GM19328 (cell line): ENCODE measurements at regions not wholly inside any gene's neighbourhood (a gene's known extent, or its start where the extent isn't known, plus 50 kb on each side); places are given as distances from the start of the nearest gene placed in this dataset.

Experiments
- ATAC-seq: cut with Tn5 transposase; IDR thresholded peaks from one replicate; pipeline ENCODE4 v1.9.1; 2021; ENCODE audit warnings: mild to moderate bottlenecking, moderate library complexity; ENCODE audit not compliant: unreplicated experiment

DNA sequence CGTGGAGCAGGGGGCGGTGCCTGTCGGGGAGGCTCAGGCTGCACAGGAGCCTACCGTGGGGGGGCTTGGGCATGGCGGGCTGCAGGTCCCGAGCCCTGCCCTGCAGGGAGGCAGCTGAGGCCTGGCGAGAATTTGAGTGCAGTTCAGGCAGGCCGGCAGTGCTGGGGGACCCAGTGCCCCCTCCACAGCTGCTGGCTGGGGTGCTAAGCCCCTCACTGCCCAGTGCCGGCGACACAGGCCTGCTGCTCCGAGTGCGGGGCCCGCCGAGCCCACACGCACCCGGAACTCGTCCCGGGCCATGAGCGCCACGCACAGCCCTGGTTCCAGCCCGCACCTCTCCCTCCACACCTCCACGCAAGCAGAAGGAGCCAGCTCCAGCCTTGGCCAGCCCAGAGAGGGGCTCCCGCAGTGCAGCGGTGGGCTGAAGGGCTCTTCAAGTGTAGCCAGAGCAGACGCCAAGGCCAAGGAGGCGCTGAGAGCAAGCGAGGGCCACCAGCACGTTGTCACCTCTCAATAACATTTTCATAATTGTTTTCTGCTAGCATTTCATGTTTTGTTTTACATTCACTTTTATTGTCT lies 1378.9 kb upstream of the CELF4 start:
- no peak for ATAC-seq

DNA sequence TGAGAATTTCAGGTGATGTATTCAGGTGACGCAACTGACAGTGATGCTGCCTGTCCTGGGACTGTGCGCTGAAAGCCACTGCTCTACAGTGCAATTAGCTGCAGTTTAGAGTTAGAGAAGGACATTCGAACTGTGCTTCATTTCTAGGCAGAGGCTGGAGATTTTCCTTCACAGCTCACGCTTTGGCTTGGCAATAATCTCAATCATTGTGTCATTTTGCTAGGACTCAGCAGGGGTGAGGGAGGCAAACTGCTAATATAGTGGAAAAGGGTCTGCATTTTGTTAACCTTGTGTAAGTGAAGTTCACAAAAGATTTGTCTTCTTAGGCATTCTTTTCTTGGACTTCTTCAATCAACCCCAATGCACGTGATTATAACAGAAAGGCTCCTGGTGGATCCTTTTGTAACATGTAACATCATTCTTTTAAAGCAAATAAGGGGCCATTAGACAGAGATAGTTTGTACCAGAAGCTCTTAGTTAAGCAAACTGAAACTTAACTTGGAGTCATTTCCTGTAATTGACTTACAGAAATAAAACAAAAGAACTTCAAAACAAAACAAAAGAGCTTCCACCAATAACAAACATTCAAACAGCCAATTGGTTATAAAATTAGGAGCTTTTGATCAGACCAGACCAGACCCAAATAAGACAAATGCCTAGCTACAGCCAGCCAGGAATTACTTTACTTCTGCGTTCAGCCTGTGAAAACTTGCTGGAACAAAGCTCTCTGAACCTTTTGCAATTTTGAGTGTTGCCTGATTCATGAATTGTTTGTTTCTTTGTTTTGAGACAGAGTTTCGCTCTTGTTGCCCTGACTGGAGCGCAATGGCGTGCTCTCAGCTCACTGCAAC lies 1376.3 kb upstream of the CELF4 start:
- ATAC-seq = peak; percentile 5

DNA sequence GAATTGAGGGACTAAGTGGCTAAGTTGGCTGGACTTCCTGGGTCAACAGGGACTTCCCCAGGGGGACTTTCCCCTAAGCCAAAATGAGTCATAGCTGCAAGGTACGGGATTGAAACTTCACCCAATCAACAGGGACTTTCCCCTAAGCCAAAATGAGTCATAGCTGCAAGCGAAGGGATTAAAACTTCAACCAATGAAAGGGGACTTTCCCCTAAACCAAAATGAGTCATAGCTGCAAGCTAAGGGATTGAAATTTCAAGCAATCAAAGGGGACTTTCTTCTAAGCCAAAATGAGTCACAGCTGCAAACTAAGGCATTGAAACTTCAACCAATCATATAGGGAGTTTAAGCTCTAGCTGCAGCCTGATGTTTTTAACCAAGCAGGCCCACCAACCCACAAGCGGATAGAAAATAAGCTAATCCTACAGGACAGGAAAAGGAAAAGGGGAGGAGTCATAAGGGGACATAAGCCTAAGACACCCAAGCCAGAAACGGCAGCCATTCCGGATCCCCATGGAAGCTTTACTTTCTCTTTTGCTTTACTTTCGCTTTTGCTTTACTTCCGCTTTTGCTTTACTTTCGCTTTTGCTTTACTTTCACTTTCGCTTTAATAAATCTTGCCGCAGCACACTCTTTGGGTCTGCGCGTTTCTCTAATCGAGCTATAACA lies 1375.4 kb upstream of the CELF4 start:
- ATAC-seq = peak; percentile 69

DNA sequence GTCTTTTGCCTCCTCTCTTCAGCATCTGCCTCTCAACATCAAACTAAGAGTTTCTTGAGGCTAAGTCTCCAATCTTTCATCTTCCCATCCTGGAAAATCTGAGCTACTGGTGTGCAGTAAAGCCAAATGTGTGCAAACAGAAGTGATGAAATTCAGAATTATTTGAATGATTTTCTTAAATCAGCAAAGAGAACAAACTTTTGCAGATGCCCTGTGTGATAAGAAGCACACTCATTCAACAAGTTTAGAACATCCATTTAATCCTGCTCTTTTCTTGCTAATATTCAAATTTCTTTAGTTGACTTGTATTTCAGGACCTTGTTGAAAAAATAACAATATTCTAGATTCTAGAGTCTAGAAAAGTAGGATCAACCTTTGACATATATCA lies 1374.9 kb upstream of the CELF4 start:
- ATAC-seq = peak; percentile 24

DNA sequence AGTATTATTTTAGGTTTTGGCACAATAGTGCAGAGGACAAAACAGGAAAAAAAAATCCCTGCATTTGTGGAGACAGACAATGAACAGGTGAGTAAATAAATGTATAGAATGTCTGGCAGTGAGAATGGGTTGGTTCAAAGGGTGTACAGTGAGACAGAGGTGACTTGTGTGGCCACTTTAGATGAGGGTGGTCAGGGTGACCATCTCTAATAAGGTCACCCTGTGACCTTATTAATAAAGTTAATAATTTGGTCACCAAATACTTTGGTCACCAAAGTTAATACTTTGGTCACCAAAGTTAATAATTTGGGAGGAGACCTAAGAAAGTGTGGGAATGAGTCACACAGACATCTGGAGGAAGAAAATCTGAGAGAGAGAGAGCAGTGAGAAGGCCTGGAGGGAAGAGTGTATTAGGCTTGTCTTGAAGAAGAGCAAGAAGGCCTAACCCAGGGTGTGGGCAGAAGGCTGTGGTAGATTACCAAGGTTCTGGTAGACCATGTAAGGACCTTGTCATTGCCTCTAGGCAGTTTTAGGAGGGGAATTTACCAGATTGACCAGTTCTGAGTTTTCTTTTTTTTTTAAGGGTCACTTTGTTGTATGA lies 1368.4 kb upstream of the CELF4 start:
- peak; percentile 50 for ATAC-seq

DNA sequence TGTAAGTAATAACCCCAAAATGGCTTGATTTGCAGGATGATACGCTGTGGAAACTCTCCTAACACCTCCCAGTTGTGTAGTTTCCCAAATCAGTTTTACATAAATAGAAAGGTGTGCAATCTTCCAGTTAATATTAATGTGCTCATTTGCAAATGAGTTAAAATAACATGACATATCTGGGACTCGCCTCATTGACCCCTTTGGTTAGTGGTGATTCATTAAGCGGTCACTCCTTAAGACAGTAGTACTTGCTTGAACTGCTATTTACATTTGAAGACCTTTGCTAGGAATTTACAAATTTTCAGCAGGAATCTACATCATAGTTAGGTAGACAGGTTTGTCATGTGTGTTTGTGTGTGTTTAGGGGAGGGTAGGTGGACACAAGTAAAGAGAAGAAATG lies 1367.7 kb upstream of the CELF4 start:
- no peak for ATAC-seq

DNA sequence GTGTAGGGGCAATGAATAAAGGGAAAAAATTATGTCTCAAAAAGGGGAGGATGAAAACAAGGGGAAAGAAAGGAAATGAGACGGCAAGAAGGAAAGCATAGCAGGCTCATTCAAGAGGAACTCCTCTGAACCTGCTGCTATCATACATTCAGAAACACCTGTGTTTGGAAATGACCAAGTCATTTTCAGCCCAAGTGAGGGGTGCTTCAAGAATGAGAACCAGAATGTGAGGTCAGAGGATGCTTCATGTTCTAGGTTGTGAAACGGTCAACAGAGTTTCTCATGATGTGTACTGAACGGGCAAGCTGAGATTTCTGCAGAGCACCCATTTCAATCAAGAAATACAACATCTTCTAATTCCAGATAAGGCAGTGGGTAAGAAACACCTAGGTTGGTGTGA lies 1367.2 kb upstream of the CELF4 start:
- no peak for ATAC-seq

DNA sequence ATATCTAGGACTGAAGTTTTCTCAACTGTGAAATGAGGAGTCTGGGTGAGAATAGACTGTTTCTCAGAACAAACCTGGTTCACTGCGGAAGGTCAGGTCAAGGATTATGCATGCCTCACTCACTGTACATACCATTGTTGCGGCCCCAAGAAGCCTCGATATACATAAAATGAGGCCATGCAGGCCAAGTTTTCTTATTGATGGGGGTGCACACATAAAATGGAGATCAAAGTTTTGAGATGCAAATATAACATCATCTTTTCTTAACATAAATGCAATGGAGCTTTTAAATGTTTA lies 1366.1 kb upstream of the CELF4 start:
- ATAC-seq = no peak

DNA sequence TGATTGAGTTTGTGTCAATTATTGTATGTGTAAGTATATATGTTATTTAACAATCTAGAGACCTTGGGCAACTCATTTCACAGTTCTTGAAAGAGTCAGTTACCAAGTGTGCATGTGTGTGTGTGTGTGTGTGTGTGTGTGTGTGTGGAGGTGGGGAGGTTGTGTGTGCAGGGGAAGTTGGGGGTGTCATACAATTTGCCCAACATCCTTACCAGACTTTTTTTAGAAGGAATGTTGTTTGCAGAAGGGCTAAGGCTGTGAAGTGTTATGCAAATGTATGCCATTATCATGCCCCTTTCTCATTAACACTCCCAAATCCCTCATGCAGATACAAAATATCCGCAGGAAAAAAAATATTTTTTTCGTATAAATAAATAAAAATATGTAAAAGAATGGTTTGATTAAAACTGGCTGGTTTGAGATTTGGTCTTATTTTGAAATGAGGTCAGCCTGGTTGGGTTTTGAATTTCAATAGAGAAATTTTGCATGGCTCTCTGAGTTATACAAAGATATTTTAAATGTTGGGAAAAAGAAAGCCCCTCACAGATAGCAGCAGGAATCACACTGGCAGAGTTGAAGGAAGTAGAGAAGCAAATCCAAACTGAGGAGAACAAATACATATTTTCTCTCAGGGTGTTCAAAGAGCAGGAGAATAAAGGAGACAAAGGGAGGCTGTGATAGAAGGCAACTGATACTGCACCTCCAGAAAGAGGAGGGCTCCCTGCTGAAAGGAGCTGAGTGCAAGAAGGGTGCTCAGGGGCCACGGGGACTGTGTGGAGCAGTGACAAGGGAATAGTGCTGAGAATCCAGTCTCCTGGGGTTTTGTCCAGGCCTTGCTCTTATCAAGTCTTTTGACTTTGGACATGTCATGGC lies 1365.5 kb upstream of the CELF4 start:
- ATAC-seq = no peak

DNA sequence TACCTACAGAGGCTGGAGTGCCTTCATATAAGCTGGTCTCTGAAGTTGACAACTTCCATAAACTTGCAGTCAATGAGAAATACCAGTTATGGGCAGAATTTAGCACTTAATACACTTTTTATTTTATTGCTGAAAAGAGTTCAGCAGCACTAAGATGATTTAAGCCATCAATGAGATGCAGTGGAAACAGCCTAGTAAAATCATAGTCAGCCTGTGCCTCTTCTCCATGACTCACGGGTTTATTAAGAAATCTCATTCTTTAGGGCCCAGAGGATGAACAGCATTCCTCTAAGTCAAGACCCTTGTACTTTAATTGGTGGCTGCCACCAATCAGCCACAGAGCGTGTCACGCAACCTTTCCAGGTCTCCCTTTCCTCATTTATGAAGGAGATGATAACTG lies 1357.9 kb upstream of the CELF4 start:
- ATAC-seq = no peak

DNA sequence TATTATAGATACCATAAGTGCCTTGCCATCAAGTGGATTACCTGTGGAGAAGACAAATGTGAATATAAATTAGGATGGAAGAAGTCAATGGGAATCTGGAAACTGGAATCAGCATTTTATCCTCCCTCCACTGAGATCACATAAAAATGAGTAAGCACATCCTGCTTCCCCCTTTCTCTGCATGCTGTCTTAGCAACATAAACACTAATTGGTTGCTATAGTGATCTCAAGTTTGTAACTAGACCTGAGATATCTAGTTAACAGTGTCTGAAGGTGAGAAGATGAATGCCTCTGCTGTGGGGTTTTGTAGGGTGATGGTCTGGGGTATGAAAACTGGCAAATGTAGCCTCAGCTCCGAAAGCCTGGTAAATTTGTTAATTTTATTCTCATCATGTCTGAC lies 1357.5 kb upstream of the CELF4 start:
- ATAC-seq = no peak

DNA sequence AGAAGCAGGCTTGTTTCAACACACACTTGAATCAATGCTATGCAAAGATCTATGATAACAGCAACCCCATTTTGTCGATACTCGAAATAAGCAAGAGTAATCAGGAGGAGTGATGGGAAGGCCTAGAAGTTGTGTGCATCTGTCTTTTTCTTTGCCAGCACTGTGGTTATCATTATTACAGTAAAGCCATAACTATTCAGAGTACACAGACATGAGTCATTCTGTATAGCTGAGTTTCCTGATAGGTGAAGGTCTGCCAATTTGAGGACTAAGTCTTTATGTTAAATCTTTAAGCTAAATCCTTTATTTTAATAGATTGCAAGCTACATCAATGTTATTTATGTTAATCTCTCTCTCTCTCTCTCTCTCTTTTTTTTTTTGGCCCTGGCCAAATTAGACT lies 1344.4 kb upstream of the CELF4 start:
- ATAC-seq = no peak

DNA sequence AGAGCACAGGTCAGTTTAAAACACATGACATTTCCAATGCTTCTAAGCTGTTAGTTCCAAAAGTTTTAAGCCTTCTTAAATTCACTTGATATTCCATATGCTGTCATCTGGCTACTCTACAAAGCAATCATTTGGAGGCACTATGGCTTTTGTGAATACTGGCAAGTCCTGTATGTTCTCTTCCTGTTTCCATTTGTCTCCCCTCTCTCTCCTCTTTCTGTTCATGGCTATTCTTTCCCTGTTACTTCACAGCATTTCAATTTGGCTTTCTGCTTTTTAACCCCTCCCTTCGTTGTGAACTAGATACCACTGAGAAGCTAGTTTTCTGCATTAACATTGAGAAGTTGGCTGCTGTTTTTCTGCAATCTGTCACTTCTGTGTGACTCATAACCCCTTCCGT lies 1337.2 kb upstream of the CELF4 start:
- ATAC-seq = no peak

DNA sequence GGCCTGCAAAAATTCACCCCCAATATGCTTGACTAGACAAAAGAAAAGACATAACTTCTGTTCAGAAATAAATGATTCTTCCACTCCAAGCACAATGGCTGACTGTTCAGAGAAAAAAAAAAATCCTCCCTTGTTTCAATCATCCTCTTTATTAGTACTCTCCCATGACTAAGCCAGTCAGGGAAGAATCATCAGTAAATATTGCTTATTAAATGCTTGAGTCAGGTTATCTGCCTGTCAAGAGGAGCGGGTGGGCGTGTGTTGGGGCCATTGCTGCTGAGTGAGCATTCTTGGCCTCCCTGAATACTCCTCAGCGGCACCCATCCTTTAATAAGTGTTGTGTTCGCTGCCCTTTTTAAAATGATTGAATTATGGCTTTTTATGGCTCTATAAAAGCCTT lies 1334.8 kb upstream of the CELF4 start:
- no peak for ATAC-seq

DNA sequence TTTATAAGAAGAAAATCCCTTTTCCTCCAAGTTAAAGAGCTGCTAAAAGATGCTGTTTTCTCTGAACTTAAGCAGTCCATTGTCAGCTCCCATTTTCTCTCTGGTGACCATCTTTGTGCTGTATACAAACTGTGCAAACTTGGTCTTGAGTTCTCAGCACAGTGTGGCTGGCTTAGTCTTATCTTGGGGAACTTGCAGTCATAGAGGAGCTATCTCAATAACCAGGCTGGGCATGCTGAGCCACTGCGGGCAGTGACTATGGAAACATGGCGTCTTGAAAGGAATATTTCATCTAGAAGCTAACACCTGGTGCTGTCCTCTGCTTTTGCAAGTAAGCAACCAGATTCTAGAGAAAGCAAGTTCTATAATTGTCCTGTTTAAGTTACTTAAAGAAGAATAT lies 1334.4 kb upstream of the CELF4 start:
- ATAC-seq = no peak

DNA sequence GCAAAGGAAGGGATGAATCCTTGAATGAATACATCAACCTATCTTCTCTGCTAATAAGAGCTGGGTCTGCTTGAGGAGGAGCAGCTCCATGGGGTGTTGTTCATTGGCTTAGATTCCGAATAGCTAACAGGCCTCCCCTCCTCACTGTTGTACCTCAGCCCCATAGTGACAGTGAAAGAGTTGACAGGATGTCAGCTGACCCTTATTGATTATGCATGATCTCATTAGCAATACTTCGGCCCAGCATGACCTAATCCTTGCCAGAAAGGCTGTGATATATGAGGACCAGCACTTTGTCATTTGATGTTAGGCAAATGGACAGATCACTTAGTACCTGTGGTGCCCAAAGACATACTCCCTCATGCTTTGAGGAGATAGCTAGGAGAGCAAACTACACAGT lies 1333.7 kb upstream of the CELF4 start:
- ATAC-seq = no peak

DNA sequence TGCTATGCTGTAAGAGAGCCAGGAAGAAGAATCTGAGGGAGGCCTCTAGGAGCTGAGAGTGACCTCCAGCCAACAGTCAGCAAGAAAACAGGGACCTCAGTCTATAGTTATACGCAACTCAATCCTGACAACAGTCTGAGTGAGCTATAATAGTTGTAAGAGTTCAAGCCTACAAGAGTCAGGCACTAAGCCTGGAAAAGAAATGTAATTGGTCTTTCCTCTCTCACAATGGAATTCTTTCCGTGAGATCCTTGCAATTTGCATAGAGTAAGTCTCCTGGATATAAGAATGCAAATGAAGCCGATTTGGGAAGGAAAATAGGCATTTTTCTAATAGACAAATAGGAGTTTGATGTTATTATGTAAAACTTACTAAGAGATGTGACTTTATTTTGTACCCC lies 1332.6 kb upstream of the CELF4 start:
- ATAC-seq = no peak

DNA sequence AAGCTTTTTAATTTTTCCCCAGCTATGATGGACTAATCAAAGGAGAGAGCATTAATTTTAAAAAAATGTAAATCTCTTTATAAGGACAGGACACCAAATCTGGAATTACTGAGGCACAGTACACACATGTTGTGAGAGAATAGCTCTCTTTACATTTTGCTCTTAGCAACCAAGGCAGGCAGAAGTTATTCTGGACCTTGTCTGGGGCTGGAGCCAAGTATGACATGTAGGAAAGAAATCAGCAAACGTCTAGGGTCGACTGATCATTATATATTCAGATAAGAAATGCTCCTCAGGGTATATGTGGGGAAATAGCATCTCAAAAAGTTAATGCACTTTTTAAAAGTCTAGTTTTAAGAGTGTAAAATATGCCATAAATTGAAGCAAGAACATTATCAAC lies 1330.0 kb upstream of the CELF4 start:
- ATAC-seq = no peak

DNA sequence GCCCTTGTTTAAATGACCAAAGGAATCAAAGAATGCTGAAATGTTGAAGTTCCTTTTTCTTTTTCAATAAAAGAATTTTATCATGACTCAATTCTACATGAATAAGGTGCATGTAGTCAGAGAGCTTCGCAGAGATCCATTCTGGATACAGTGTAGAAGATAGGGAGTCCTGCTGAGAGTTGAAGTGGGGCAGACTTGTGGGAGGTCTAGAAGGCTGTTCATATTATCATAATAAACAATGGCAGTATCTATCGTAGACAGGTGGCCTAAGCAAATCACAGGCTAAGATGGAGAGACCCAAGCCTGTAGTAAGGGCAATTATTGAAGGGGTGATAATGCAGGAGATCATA lies 1322.0 kb upstream of the CELF4 start:
- no peak for ATAC-seq

DNA sequence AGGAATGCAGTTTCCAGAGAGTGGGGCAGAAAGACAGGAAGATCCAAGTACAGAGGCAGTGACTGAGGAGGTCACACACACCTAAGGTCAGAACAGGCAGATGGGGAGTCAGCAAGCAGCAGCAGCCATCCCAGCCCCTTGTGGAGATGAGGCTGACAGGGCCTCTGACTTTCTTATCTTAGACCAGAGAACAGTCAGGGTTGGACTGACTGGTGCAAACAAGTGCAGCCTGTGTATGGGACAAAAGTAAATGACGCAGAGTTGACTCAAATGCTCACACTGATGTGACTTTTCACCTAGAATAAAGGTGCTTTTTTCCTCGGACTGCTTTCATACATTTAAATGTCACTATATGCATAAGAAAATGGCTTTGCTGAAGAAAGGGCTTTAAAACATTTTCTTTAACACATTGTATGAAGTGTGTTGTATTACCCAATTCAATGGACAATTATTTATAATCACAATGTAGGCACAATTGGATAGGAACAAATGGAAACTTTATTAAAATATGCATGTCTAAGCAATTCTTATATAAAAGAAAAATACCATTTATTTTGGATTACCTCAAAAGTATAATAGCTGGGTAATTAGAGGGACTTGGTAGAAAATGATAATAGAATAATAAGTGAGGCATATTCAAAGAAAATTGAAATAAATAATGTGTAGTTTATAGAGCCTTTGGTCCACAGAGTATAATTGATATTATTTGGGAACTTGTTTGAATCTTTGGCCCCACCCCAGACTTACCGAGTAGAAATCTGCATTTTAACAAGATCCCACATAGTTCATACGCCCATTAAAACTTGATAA lies 1321.5 kb upstream of the CELF4 start:
- no peak for ATAC-seq
